Activated CD4-positive, alpha-beta T cell treated with anti-CD3 and anti-CD28 coated beads for 48 hours (primary cell): ENCODE measurements at regions not wholly inside any gene's neighbourhood (a gene's known extent, or its start where the extent isn't known, plus 50 kb on each side); places are given as distances from the start of the nearest gene placed in this dataset.
"Not testable (repeated sequence)": the region's sequence is repeated elsewhere in the genome, so short reads cannot be mapped to it uniquely, and the experiment has no call there.

ENCODE experiments used
- DNase-seq: peaks from one replicate; pipeline ENCODE4 v3.0.0-alpha.2; 2020

GRCh38 chr5:83800201-83800600 lies 79.5 kb upstream of the HAPLN1 start:
- no peak for DNase-seq

- not testable (repeated sequence) for DNase-seq
Observed at GRCh38 chr5:83799020-83799419, 78.4 kb upstream of the HAPLN1 start.

GRCh38 chr5:83789371-83789770 lies 68.7 kb upstream of the HAPLN1 start:
- DNase-seq, result no peak

GRCh38 chr5:83787631-83788030 lies 67.0 kb upstream of the HAPLN1 start:
- no peak for DNase-seq

- DNase-seq, result no peak
Observed at GRCh38 chr5:83785176-83785668, 64.6 kb upstream of the HAPLN1 start.

- DNase-seq, result no peak
Observed at GRCh38 chr5:83780699-83781350, 60.2 kb upstream of the HAPLN1 start.

- no peak for DNase-seq
Observed at GRCh38 chr5:83777856-83778255, 57.2 kb upstream of the HAPLN1 start.

- no peak for DNase-seq
Observed at GRCh38 chr5:83776437-83777031, 55.9 kb upstream of the HAPLN1 start.
